Prostate gland (tissue), 2 donors: ENCODE measurements at regions not wholly inside any gene's neighbourhood (a gene's known extent, or its start where the extent isn't known, plus 50 kb on each side); places are given as distances from the start of the nearest gene placed in this dataset.

Source experiments
- CTCF ChIP-seq, 4 experiments: fragments of 200-600 bp in 2 of 4; fragments of 450-650 bp in 2 of 4; sonication (generic) in 2 of 4; IDR thresholded peaks; 1 replicate in 3 of 4; 2 replicates in 1 of 4; pipeline ENCODE4 v1.5.1; 2016 to 2019; ENCODE audit warnings: antibody characterized with exemption in 4 of 4, mild to moderate bottlenecking in 2 of 4, moderate library complexity in 2 of 4
- POLR2A ChIP-seq: fragments of 450-650 bp; IDR thresholded peaks from one replicate; pipeline ENCODE4 v1.6.1; 2016; ENCODE audit warnings: antibody characterized with exemption, mild to moderate bottlenecking
- POLR2AphosphoS5 ChIP-seq: sonication (generic); formaldehyde crosslinking; IDR thresholded peaks from one replicate; pipeline ENCODE4 v1.6.1; 2017; ENCODE audit warnings: antibody characterized with exemption

- TF ChIP-seq POLR2AphosphoS5 (no peak), CTCF (IDR thresholded peaks at IDR 0.05) (no peak), POLR2A (no peak)
These were observed 133.1 kb downstream of the SOX4 start for GRCh38 chr6:21726676-21727075.
